22Rv1 (cell line): ENCODE measurements at regions not wholly inside any gene's neighbourhood (a gene's known extent, or its start where the extent isn't known, plus 50 kb on each side); places are given as distances from the start of the nearest gene placed in this dataset.

Experiments
- H3K27ac ChIP-seq: fragments of 450-650 bp; 2 replicates; pipeline ENCODE4 v1.5.1; 2017
- ZFX ChIP-seq: fragments of 450-650 bp; IDR thresholded peaks from 2 replicates; pipeline ENCODE4 v1.6.1; 2017; ENCODE audit warnings: antibody characterized with exemption, borderline replicate concordance
- TF ChIP-seq, protein P1 (sequence below): fragments of 450-650 bp; IDR thresholded peaks from 2 replicates; pipeline ENCODE4 v1.5.1; 2017; ENCODE audit warnings: mild to moderate bottlenecking

DNA sequence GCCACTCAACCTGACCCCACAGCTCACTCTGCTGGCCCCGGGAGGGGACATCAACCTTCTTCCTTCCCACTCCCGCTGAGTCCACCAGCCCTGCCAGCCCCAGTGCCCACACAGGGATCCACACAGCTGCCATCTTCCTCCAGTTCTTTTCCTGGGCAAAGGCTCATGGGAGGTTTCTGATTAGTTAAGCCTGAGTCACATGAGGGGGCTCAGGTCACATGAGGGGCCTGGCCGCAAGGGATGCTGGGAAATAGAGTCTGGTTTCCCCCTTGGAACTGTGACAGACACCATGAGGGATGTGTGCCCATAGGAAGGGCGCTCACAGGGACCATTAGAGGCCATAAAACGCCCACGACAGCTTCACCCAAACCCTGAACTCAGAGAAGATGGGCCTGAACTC is 228.7 kb upstream of the SFSWAP start:
- TF ChIP-seq, protein P1, sequence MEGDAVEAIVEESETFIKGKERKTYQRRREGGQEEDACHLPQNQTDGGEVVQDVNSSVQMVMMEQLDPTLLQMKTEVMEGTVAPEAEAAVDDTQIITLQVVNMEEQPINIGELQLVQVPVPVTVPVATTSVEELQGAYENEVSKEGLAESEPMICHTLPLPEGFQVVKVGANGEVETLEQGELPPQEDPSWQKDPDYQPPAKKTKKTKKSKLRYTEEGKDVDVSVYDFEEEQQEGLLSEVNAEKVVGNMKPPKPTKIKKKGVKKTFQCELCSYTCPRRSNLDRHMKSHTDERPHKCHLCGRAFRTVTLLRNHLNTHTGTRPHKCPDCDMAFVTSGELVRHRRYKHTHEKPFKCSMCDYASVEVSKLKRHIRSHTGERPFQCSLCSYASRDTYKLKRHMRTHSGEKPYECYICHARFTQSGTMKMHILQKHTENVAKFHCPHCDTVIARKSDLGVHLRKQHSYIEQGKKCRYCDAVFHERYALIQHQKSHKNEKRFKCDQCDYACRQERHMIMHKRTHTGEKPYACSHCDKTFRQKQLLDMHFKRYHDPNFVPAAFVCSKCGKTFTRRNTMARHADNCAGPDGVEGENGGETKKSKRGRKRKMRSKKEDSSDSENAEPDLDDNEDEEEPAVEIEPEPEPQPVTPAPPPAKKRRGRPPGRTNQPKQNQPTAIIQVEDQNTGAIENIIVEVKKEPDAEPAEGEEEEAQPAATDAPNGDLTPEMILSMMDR, result no peak
- TF ChIP-seq ZFX, result no peak
- no peak overlapping the region for H3K27ac ChIP-seq

DNA sequence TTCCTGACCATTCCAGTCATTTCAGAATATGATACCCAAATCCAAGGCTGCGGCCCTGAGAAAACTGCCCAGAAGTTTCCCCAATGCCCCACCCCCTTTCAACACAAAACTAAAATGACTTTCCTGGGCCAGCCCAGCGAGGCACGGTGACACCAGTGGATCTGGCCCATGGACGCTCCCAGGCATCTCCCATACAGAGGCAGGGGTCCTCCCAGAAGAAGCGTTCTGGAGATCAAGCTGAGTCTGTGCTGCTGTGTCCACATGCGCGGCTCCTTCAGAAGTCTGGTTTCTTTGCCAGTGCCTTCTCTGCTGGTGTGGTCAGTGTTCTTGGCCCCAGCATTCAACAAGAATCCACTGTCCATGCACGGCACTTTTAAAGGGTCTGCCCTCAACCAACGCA is 228.2 kb upstream of the SFSWAP start:
- H3K27ac ChIP-seq, result no peak overlapping the region
- no peak for TF ChIP-seq ZFX
- TF ChIP-seq, protein P1, result no peak

DNA sequence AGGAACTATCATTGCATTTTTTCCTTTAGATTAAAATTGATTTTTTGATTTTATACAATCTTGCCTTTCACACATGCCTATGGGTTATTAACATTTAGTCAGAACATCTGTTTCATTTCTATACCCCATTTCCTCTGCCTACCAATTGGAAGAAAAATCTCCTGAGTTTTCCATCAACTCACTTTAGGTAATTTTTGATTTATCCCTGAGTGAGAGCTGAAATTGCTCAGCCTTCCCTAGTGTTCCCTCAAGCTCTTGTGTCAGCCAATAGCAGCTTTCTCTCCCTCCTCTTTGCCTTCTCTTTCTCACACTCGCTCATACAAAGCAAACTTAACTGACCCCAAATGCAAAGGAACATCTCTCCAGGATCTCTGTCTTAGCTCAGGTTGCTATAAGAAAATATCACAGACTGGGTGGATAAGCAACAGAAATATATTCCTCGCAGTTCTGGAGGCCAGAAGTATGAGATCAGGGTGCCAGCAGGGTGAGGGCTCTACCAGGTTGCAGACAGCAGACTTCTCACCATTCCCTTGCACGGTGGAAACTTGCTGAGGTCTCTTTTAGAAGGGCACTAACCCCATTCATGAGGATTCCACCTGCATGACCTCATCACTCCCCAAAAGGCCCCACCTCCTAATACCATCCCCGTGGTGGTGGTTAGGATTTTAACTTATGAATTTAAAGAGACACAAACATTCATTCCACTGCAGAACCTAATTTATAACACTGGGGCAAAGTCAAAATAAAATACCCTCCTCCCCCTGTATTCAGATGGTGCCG is 224.2 kb upstream of the SFSWAP start:
- no peak overlapping the region for H3K27ac ChIP-seq
- TF ChIP-seq, protein P1, result no peak
- no peak for TF ChIP-seq ZFX

DNA sequence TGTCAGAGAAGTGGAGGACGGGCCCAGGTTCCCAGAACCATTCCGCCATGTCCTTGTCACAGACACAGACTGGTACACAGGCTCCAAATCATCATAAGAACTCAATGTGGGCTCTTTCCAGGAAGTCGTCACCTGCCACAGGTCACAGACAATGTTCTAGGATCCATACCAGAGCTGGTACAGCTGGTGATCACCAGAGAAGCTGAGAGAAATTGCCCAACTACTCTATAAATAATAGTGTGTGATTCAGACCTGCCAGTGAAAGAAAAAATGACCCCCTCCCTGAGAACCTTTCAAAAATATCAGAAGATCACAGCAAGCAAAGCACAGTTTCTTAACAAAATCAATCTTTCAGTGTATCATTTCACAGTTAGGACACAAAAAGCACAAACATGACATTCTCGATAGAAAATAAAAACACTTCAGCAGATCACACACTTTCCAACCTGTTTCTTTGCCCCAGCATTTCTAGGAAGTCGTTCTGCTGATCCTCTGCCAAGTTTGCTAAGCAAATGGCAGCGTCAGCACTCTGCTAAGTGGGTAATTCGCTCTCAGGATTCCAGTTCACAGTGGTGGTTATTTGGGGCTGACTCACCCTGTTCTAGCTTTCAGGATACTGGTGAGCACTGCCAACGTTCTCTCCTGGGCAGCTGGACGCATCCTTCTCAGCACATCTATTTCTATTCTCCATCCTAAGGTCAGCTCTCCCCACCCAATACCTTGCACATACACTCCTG is 223.3 kb upstream of the SFSWAP start:
- TF ChIP-seq ZFX, result no peak
- TF ChIP-seq, protein P1, result no peak
- no peak overlapping the region for H3K27ac ChIP-seq

DNA sequence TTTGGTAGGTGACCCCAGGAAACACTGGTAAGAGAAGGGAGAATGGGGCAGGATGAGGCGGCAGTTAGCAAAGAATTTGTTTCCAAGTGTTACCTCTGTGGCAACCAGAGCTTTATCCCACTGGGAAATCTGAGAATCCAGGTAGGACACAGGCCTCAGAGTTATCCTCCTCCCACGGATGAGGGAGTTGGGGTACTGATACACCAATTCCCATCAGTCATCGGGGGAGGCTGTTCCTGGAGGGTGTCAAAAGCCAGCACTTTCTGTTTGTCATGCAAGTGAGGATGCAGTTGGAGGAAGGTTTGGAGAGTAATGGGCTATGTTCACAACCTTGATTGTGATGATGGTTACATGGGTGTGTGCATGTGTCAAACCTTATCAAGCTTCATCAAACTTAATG is 221.2 kb upstream of the SFSWAP start:
- TF ChIP-seq, protein P1, result no peak
- H3K27ac ChIP-seq, result no peak overlapping the region

DNA sequence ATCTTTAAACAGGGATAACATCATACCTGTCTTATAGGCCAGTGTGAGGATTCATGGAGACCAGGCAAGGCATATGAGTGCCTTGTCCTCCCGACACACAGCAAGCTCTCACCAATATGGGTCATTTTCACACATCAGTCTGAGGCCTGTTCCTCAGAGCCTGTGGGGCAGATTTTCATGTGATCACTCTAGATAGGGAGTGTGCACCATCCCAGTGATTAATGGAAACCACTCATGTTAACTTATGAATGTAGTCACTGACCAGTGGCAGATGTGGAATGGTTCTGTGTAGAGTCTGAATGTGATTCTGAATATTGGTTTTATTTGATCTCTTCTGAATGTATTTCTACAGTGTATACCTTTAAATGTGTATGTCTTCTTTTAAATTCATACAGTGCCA is 219.7 kb upstream of the SFSWAP start:
- TF ChIP-seq ZFX, result no peak
- TF ChIP-seq, protein P1, result no peak
- H3K27ac ChIP-seq, result no peak overlapping the region

DNA sequence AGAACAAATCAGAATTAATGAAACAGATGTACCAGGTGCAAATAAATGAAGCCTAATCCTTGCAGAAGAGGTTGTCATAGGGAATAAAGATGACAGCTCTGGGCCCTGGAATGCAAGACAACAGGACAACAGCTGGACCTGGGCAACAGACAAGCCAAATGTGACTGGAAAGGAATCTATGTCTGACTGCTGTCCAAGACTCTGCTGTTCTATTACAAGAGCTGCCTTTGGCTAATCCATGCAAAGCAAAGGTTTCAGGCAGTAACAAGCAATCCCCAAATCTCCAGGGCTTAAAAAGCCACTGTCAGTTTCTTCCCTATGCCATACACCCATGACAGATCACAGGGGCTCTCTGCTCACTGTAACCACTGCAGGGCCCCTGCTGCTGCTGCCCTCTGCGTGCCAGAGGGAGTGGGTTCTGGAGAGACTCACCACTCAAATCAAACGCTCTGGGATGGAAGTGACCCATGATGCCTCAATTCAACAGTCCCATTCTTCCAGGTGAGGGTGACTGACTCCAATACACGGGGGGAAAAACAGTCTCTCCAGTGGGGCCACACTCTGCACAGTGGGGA is 218.9 kb upstream of the SFSWAP start:
- H3K27ac ChIP-seq, result no peak overlapping the region
- no peak for TF ChIP-seq ZFX
- TF ChIP-seq, protein P1, result no peak
